Prostate gland (tissue), 2 donors: ENCODE measurements at regions not wholly inside any gene's neighbourhood (a gene's known extent, or its start where the extent isn't known, plus 50 kb on each side); places are given as distances from the start of the nearest gene placed in this dataset.

ENCODE experiments used
- CTCF ChIP-seq, 4 experiments: fragments of 200-600 bp in 2 of 4; fragments of 450-650 bp in 2 of 4; sonication (generic) in 2 of 4; IDR thresholded peaks; 1 replicate in 3 of 4; 2 replicates in 1 of 4; pipeline ENCODE4 v1.5.1; 2016 to 2019; ENCODE audit warnings: antibody characterized with exemption in 4 of 4, mild to moderate bottlenecking in 2 of 4, moderate library complexity in 2 of 4
- POLR2A ChIP-seq: fragments of 450-650 bp; IDR thresholded peaks from one replicate; pipeline ENCODE4 v1.6.1; 2016; ENCODE audit warnings: antibody characterized with exemption, mild to moderate bottlenecking
- POLR2AphosphoS5 ChIP-seq: sonication (generic); formaldehyde crosslinking; IDR thresholded peaks from one replicate; pipeline ENCODE4 v1.6.1; 2017; ENCODE audit warnings: antibody characterized with exemption

GRCh38 chr4:125983168-125983567 is 668.4 kb downstream of the FAT4 start:
- TF ChIP-seq POLR2A = no peak
- TF ChIP-seq POLR2AphosphoS5 = no peak
- TF ChIP-seq CTCF (IDR thresholded peaks at IDR 0.05) = no peak
